NK-92 treated with Interleukin-12 subunit alpha and Interleukin-12 subunit beta, amount 100 ng/mL, for 24 hours (cell line): ENCODE measurements at regions not wholly inside any gene's neighbourhood (a gene's known extent, or its start where the extent isn't known, plus 50 kb on each side); places are given as distances from the start of the nearest gene placed in this dataset.

Experiments
- DNase-seq: peaks from one replicate; lab custom pipeline; 2025; lab: John Stamatoyannopoulos, UW

DNA sequence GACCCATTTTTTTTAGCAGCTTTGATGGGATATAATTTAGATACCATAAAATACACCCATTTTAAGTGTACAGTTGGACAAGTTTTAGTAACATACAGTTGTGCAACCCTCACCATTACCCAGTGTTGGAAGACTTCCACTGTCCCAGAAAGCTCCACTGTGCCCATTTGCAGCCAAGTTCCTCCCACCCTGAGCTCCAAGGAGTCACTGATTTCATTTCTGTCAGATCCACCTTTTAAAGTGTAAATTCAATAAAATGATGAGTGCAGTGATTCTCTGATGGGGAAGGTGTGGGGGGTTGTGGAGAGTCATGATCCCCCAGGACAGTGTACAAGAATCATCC lies 93.2 kb upstream of the IGF1R start:
- no peak for DNase-seq

DNA sequence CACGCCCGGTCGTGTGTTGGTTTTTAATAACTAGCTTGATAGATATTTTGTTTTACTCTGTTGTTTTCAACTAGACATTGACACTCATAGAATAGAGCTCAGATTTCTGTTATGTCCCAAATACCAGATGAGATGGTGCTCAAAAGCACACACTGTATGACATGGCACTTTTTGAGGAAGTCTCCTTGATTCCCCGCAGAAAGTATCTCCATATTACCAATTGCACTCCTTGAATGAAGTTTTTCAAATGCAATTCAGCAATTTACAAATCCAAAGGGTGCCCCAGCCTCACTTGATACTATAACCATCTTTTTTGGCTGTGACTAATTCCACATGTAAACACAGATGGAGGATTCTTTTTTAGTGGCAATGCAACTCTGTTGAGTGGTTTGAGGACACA lies 92.0 kb upstream of the IGF1R start:
- no peak for DNase-seq

DNA sequence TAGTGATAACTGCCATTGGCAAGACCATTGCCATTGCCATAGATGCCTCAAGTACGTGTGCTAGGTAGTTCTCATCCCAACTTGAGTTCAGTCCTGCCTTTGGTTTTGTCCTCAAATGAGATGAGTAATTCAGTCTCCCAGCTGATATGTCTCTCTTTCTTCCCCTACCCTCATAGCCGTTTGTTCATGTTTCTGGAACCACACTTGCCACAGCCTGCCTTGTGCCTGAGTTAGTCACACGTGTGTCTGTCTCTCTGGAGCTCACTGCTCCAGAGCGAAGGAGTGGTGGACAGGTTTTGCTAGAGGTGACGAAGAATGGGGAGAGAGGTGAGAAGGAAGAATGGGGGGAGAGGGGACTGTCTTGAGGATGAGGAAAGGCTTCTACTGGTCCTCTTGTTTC lies 88.0 kb upstream of the IGF1R start:
- DNase-seq, result no peak

DNA sequence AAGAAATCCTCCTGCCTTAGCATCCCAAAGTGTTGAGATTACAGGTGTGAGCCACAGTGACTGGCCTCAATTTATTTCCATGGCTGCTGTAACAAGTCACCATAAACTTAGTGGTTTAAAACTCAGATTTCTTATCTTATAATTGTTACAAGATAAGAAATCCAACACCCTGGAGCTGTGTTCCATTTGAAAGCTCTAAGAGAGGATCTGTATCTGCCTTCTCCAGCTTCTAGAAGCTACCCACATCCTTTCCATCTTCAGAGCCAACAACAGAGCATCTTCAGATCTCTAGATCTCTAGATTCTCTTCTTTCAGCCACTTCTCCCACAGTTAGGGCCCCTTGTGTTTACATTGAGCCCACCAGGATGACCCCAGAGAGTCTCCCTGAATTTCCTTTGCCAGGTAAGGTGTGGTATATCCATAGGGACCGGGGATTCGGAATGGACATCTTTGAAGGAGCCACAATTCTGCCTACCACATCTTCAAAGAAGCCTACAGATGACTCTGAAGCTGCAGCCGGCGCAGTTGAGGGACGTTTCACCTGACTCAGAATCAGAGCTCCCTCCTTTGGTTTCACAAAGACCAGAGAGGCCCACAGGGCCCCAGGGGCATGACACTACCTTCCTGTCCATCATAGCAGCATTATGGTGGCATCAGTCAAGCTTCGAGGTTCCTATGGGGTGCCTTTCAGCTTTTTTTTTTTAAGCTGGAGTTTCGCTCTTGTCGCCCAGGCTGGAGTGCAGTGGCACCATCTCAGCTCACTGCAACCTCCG lies 87.0 kb upstream of the IGF1R start:
- no peak for DNase-seq

DNA sequence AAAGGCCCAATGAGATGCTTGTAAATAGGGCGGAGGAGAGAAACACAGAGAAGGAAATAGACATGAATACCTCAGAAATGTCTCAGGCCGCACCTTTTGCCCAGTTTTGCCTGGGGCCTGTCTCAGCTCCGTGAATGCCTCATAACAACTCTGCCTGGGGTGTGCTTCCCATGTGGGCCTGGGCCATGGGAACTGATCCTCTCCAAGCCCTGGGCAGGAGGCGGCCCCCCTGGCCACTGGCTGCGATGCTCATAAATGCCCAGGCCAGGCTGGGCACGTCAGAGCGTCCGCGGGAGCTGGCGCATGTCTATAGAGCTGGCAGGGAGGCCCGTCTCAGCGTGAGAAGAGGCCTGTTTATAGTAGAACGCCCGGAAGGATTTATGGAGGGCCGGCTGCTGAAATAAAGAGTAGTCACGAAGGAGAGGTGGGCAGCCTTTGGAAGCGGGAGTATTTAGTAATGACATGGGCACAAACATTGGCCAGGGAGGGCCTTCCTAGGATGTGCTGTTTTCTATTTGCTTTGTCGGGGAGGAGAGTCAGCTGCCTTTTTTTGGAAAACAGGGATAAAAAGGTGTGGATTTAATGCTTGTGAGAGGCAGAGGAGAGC lies 85.9 kb upstream of the IGF1R start:
- DNase-seq, result no peak

DNA sequence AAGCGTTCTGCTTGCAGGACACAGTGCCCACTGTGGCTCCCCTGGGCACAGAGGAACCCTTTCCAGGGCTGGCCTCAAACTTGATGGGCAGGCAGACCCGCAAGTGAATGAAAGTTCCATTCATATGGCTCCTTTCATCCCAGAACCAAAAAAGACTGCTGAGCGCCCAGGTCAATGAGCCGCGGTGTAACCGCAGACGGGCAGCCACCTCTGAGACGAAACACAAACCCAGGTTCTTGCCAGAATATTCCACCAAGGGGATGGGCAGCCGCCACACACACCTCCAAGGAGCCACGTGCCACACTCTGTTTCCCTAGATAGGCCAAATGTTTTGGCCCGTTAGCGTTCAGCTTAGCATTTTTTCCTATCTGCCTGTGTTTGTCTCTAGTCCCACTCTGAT lies 82.8 kb upstream of the IGF1R start:
- no peak for DNase-seq

DNA sequence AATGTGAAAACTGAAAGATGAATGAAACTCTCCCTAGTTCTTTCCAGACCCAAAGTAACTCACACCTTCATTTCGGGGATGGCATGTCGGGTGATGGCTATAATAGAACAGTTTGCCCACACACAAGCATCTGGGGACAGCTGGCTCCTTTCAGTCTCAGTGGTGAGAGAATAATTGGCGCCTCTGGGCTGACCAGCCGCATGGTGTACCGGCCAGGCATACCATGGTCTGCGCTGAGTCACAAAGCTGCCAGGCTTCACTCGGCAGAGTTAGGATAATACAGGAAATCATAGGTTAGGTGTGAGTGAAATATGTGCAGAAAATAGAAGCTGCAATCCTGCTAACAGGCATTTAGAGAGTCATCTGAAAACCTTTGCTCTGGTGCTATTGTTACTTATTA lies 80.4 kb upstream of the IGF1R start:
- DNase-seq, result no peak

DNA sequence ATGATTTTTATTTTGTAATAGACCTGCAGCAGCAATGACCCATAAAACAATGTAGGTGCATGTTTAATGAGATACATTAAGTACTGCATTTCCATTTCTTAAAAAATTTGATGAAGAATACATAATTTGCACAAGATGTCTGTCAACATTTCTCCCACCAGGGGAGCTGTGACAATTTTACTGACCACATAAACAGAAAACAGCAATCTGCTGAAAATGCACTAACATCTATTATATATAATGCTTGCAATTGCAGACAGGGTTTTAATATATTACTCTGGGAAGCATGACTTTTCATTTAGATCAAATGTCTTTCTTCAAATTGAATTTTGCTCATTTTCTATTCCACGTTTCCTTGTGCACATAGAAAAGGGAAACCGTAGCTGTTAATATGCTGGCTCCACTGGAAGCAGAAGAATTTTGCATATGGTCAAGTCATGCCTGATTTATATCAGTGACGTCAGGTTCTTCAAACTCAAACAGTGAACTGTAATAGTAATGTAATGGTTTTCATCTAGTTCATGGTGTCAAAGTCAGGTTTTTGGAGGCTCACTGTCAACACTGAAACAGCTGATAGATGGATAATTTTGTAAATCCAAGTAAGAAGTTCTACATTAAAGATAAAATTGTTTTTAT lies 79.8 kb upstream of the IGF1R start:
- DNase-seq, result no peak

DNA sequence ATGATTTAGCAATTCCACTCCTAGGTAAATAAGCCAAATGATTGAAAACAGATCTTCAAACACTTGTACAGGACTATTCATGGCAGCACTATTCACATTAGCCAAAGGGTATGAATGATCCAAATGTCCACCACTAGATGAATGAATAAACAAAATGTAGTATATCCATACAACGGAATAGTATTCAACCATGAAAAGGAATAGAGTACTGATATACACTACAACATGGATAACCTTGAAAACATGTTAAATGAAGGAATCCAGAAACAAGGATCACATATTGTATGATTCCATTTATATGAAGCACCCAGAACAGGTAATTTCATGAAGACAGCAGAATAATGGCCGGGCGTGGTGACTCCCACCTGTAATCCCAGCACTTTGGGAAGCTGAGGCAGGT lies 78.2 kb upstream of the IGF1R start:
- no peak for DNase-seq

DNA sequence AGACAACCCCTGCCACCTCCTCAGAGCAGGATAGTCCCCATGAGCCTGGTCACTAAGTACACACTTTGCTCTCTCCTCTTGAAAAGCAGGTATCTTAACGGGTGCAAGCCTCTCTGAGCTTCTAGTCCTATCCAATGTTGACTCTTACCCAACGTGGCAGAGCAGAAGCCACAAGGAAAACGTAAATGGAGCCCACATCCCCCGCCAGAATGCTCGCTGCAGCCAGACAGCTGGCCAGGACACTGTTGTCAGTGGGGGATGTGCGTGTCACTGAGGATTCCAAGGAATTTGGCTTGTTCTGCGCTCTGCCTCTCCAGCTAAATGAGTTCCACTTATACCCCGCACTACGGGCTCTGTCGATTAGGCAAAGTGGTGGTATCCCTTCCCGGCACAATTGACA lies 67.8 kb upstream of the IGF1R start:
- DNase-seq, result no peak

DNA sequence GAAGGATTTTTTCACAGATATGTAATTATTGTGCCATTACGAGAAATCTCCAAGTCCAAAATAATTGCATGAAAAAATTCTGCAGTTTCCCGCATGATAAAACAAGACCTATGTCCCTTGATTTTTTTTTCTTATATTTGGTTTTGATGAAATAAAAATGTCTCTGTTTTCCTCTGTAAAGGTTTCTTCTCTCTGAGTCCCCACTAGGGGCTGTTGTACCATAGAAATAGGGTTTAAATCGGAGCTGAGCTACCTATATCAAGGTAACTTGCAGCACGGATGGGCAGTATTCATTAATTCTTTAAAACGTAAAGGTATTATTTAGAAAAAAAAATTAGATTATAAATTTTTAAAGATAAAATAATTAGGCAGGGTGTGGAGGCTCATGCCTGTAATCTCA lies 66.6 kb upstream of the IGF1R start:
- DNase-seq, result no peak

DNA sequence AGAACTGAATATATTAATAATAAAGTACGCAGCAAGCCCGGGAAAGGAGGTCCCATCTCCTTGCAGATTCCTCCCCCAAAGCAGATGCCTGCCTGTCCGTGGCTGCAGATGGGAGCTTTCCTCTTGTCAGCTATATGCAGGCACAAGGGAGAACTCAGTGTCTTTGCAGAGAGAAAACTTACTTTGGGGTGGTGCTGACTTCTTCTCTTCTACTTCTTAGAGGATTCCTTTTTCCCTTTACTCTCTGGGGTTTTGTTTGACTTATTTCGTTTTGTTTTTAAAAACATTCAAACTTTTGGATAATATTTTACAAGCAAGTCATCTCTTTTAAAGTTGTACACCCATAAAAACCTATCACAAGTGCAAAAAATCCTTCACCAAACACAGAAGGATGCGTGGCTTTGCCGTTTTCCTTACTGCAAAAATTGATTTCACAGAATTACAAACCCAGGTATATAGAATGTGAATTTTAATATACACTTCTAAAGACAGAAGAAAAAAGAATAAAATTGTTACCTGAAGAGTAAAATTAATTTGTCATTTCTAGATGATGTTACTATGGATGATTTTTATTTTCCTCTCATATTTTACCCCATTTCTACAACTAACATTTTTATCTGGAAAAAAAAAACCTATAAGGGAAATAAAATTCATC lies 65.3 kb upstream of the IGF1R start:
- DNase-seq, result no peak

DNA sequence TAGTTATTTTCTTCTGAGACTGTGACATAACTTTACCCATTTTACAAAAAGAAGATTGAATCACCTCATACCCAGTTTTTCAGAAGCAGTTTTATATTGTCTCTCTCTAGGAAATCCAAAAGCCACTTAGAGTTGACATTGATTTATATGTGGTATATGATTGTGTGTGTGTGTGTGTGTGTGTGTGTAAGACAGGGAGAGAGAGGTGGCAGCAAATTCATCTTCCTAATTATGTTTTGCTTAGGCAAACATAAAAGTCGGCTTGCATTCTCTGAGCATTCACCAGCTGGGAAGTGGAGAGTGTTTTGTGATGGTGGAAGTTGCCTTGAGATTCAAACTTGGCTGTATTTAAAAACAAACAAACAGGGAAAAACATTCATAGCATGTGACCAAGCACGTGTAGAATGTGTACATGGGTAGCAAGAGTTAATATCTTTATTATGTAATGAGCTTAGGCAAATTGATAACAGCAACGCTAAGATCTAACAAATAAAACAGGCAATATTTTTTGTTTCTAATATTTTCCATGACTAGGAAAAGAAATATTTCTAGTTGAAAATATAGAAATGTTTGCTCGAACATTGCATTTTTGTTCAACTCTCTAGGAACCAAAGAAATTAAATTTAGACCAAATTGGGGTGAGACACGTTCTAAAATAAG lies 64.4 kb upstream of the IGF1R start:
- no peak for DNase-seq

DNA sequence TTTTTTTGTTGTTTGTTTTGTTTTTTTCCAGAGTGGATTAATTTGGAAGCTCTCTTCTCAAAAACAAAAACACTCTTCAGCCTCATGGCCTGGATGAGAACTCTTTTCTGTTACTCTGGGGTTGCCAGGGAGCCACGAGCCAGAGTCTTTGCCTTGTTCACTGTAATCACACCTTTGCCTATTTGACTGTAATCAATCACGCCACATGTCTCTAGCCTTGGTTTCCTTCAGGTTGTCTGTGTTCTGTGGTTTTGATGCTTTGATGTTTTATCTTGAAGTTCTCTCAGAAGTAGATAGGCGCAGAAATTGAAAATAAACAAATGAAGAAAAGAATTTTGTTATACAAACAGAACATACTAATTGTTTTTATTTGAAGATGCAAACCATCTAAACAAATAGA lies 62.3 kb upstream of the IGF1R start:
- DNase-seq, result no peak

DNA sequence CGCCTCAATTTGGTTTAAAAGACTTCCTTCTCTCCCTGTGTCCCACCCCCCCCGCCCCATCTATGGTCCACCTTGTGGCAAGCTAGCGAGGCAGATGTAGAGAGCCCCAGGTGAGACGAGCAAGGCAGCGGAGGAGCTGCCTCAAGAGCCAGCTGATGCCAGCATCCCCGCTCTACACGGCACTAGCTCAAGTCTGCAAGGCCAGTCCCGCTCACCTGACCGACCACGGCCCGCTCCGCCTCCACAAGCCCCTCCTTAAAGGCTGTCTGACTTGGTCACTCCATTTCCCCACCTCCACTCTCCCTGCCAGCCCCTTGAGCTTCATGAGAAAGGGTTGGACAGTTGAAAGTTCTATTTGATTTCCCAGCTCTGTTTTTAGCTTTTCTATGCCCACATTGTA lies 56.2 kb upstream of the IGF1R start:
- no peak for DNase-seq

DNA sequence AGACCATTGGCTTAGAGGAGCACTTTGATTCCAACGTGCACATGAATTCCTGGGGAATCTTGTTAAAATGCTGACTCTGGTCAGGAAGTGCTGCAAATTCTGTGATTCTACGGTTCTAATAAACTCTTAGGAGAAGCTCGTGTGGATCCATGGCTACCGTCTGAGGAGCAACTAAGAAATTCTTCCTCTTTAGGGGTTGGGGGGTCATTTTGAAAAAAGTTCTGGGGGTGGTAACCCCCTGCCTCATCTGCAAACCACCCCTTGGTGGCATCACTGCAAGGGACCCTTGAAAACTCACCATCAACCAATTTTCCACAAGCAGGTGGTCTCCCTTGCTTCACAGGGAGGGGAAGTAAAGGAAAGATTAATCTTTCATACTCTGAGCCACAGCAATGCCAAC lies 52.2 kb upstream of the IGF1R start:
- no peak for DNase-seq

DNA sequence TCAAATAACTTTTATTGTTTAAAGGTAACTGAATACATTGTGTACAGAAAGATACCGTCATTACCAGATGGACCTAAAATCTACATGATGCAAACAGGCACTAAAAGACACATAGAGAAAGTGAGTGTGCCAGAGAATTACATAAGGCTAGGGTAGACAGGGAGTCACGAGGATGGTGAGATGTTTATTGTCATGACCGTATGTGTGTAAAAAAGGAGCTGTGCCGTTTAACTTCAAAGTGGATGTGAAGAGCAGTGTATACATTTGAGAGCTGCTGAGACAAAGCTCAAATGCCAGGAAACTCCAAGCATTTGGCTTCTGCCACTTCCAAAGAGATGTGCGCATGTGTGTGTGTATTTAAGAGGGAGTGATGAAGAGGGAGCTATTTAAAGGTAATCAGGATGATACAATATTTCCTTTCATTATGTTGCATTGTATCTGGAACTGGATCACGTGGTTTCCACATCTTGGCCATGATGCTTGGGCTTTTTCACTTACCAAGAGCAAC lies 51.4 kb upstream of the IGF1R start:
- DNase-seq, result no peak

DNA sequence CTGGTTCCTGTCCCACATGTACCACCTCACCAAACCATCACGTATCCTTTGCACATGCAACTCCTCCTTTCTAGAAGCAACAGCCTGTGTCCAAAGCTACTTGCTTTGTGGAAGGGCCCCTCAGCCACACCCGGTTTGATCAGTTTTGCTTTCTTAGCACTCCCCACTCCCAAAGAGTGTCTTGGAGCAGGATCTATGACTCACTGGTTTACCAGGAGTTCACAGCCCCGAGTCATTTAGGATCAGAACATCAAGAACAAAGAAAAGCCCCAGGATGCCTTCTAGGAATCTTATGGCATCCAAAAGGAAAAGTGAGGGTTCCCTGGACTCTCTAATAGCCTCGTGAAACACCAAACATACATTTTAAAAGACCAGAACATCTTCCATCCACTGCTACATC lies 50.7 kb upstream of the IGF1R start:
- DNase-seq, result no peak
